GM23338 (cell line): ENCODE measurements at regions not wholly inside any gene's neighbourhood (a gene's known extent, or its start where the extent isn't known, plus 50 kb on each side); places are given as distances from the start of the nearest gene placed in this dataset.

Source experiments
- ATAC-seq: fragments of 200-7000 bp; cut with Tn5 transposase; 3 replicates; pipeline ENCODE4 v1.9.1; 2020
- DNase-seq: peaks from one replicate; pipeline ENCODE4 v3.0.0-alpha.2; 2015; ENCODE audit warnings: low spot score
- H2AFZ ChIP-seq: fragments of 200-600 bp; sonication (generic); 2 replicates; pipeline ENCODE4 v1.8.0; 2016; ENCODE audit warnings: antibody characterized with exemption, mild to moderate bottlenecking, moderate library complexity
- H3F3A ChIP-seq: fragments of 200-600 bp; sonication (generic); replicated peaks from 2 replicates; pipeline ENCODE4 v1.8.0; 2017; ENCODE audit warnings: antibody characterized with exemption, mixed run types, low read depth
- H3K27ac ChIP-seq: fragments of 200-600 bp; sonication (generic); 2 replicates; pipeline ENCODE4 v1.6.1; 2016; ENCODE audit warnings: low read depth
- H3K27me3 ChIP-seq: fragments of 200-600 bp; sonication (generic); 2 replicates; pipeline ENCODE4 v1.8.0; 2016; ENCODE audit warnings: mild to moderate bottlenecking, mixed run types, moderate library complexity; ENCODE audit not compliant: insufficient read depth
- H3K36me3 ChIP-seq: fragments of 200-600 bp; sonication (generic); 2 replicates; pipeline ENCODE4 v1.8.0; 2016; ENCODE audit warnings: mild to moderate bottlenecking; ENCODE audit not compliant: insufficient read depth
- H3K4me1 ChIP-seq: fragments of 200-600 bp; sonication (generic); 2 replicates; pipeline ENCODE4 v1.8.0; 2016; ENCODE audit warnings: mild to moderate bottlenecking, moderate library complexity; ENCODE audit not compliant: insufficient read depth
- H3K4me2 ChIP-seq: fragments of 200-600 bp; sonication (generic); 2 replicates; pipeline ENCODE4 v1.7.1; 2017; ENCODE audit warnings: mixed run types
- H3K4me3 ChIP-seq: fragments of 200-600 bp; sonication (generic); 2 replicates; pipeline ENCODE4 v1.6.1; 2016; ENCODE audit warnings: mixed run types
- H3K79me2 ChIP-seq: fragments of 200-600 bp; sonication (generic); replicated peaks from 2 replicates; pipeline ENCODE4 v1.8.0; 2017; ENCODE audit warnings: mild to moderate bottlenecking; ENCODE audit not compliant: insufficient read depth
- H3K9me2 ChIP-seq: fragments of 200-600 bp; sonication (generic); 2 replicates; pipeline ENCODE4 v1.8.0; 2017; ENCODE audit not compliant: insufficient read depth
- H4K20me1 ChIP-seq: fragments of 200-600 bp; sonication (generic); replicated peaks from 2 replicates; pipeline ENCODE4 v1.8.0; 2017; ENCODE audit warnings: mild to moderate bottlenecking; ENCODE audit not compliant: insufficient read depth
- H3K27ac Mint-ChIP-seq: 2 replicates; pipeline ENCODE4 v1.8.0; 2020; ENCODE audit warnings: inconsistent platforms, mild to moderate bottlenecking, moderate library complexity, mixed read lengths
- H3K27me3 Mint-ChIP-seq: 3 replicates; pipeline ENCODE4 v1.8.0; 2022; ENCODE audit warnings: low read depth, mild to moderate bottlenecking, moderate library complexity, mixed read lengths, inconsistent platforms; ENCODE audit not compliant: insufficient read depth, poor library complexity
- H3K36me3 Mint-ChIP-seq: 3 replicates; pipeline ENCODE4 v1.8.0; 2021; ENCODE audit warnings: low read depth, mild to moderate bottlenecking, inconsistent platforms, moderate library complexity, mixed read lengths
- H3K4me1 Mint-ChIP-seq: 3 replicates; pipeline ENCODE4 v1.8.0; 2020; ENCODE audit warnings: mild to moderate bottlenecking, inconsistent platforms, mixed read lengths
- H3K4me3 Mint-ChIP-seq: 3 replicates; pipeline ENCODE4 v1.8.0; 2021; ENCODE audit warnings: moderate library complexity, mild to moderate bottlenecking, inconsistent platforms, mixed read lengths
- H3K9me3 Mint-ChIP-seq: 3 replicates; pipeline ENCODE4 v1.8.0; 2020; ENCODE audit warnings: moderate library complexity, mild to moderate bottlenecking, inconsistent platforms, mixed read lengths
- EZH2phosphoT487 ChIP-seq: fragments of 200-600 bp; sonication (generic); IDR thresholded peaks from one replicate; pipeline ENCODE4 v1.8.1; 2018; ENCODE audit warnings: antibody characterized with exemption; ENCODE audit not compliant: unreplicated experiment
- JUNB ChIP-seq: IDR thresholded peaks from one replicate; pipeline ENCODE4 v1.6.1; 2016; ENCODE audit warnings: antibody characterized with exemption; ENCODE audit not compliant: unreplicated experiment
- STAT1 ChIP-seq: IDR thresholded peaks from one replicate; pipeline ENCODE4 v1.6.1; 2016; ENCODE audit warnings: antibody characterized with exemption; ENCODE audit not compliant: unreplicated experiment
- TF ChIP-seq, protein P1 (sequence below): IDR thresholded peaks from 2 replicates; pipeline ENCODE4 v1.6.1; 2016; ENCODE audit warnings: antibody characterized with exemption
- TF ChIP-seq, protein P2 (sequence below), 2 experiments: fragments of 200-600 bp in 1 of 2; sonication (generic) in 1 of 2; conservative IDR thresholded peaks; 2 replicates each; pipeline versions ENCODE4 v1.5.1 to v1.6.1; 2016 to 2017; ENCODE audit warnings: antibody characterized with exemption in 2 of 2, low read depth in 2 of 2, mild to moderate bottlenecking in 2 of 2, moderate library complexity in 1 of 2
- TF ChIP-seq, protein P3 (sequence below): IDR thresholded peaks from one replicate; pipeline ENCODE4 v1.6.1; 2018; ENCODE audit warnings: antibody characterized with exemption; ENCODE audit not compliant: unreplicated experiment

DNA sequence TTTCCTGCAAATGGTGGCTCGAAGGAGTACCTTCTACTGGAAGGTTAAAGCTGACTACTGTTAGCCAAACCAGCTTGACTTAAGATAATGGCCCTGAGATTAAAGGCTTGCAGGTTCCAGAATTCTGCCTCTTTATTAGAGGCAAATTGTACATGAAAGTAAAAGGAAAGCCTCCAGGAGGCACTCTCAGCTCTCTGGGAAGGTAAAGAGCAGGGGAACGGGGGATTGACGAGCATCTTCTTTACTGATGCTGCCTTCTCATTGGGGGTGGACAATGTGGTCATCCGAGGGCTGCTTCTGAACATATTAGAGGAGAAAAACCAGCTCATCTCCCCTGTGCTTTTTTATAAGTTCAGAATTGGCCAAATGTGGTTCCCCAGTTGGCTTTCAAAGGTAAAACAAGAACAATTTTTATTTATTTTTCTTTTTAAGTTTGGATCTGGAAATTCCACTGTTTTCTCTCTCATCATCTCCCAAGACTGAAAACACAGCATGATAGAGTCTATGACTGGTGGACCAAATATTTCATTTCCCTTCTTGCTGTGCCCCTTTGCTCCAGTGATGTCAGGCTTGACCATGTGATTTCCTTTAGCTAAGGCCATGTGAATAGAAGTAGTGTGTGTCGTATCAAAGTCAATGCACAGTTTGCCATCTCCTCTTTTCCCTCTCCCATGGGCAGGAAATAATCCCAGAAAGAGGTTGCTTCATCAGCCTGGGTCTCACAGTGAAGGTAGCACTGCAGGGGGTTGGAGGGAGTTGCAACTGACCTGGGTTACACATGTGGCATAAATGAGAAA lies 292.7 kb downstream of the PRDM2 start:
- TF ChIP-seq, protein P1, sequence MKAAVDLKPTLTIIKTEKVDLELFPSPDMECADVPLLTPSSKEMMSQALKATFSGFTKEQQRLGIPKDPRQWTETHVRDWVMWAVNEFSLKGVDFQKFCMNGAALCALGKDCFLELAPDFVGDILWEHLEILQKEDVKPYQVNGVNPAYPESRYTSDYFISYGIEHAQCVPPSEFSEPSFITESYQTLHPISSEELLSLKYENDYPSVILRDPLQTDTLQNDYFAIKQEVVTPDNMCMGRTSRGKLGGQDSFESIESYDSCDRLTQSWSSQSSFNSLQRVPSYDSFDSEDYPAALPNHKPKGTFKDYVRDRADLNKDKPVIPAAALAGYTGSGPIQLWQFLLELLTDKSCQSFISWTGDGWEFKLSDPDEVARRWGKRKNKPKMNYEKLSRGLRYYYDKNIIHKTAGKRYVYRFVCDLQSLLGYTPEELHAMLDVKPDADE, result no peak
- TF ChIP-seq, protein P2, sequence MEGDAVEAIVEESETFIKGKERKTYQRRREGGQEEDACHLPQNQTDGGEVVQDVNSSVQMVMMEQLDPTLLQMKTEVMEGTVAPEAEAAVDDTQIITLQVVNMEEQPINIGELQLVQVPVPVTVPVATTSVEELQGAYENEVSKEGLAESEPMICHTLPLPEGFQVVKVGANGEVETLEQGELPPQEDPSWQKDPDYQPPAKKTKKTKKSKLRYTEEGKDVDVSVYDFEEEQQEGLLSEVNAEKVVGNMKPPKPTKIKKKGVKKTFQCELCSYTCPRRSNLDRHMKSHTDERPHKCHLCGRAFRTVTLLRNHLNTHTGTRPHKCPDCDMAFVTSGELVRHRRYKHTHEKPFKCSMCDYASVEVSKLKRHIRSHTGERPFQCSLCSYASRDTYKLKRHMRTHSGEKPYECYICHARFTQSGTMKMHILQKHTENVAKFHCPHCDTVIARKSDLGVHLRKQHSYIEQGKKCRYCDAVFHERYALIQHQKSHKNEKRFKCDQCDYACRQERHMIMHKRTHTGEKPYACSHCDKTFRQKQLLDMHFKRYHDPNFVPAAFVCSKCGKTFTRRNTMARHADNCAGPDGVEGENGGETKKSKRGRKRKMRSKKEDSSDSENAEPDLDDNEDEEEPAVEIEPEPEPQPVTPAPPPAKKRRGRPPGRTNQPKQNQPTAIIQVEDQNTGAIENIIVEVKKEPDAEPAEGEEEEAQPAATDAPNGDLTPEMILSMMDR (conservative IDR thresholded peaks at IDR 0.05; ENCODE audit: low read depth in 2 of 2), result peak; percentile 42 to 54
- no peak overlapping the region for H3K4me3 ChIP-seq
- H3K9me2 ChIP-seq, result peaks cover 3% of the 10 kb centered on the region; the same call in 1 of the 2 replicates
- Mint-ChIP-seq H3K9me3 (peaks cover 28% of the 10 kb centered on the region), H3K36me3 (peaks cover 23% of the 10 kb centered on the region), H3K4me3 (no peak overlapping the region), H3K4me1 (peaks cover 3% of the 10 kb centered on the region; the same call in 1 of the 3 replicates), H3K27me3 (peaks cover 3% of the 10 kb centered on the region), H3K27ac (no peak overlapping the region)
- no peaks in the 10 kb centered on the region for H3K79me2 ChIP-seq
- H3K4me2 ChIP-seq, result no peak overlapping the region
- ATAC-seq (no peak), DNase-seq (peak; percentile 39)
- H3K4me1 ChIP-seq, result no peaks in the 10 kb centered on the region
- no peak overlapping the region for H3K27ac ChIP-seq
- H3F3A ChIP-seq, result no peaks in the 10 kb centered on the region
- no peak overlapping the region for H2AFZ ChIP-seq
- H3K27me3 ChIP-seq, result no peaks in the 10 kb centered on the region
- H4K20me1 ChIP-seq, result no peaks in the 10 kb centered on the region
- no peaks in the 10 kb centered on the region; the same call in 1 of the 2 replicates for H3K36me3 ChIP-seq

DNA sequence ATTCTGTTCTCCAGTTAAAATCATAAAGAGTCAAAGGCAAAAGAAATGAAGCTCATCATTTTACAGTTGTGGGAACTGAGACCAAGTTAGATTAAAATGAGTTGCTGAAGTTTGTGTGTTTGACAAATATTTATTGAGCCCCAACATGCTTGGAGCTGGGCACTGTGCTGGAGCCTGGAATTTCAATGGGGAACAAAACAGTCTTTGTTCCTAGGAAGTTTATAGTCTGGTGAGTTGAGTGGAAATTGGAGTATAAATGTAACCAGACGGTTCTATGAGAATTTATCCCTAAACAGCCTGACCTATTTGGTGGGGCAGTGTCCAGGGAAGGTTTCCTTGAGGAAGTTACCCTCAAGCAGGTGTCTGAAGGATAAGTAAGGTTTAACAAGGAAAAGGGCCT lies 294.4 kb downstream of the PRDM2 start:
- Histone ChIP-seq H3K27ac (no peak overlapping the region), H3K79me2 (no peaks in the 10 kb centered on the region), H3K4me2 (no peak overlapping the region), H3K27me3 (no peaks in the 10 kb centered on the region), H3K9me2 (peaks cover 3% of the 10 kb centered on the region; the same call in 1 of the 2 replicates), H2AFZ (no peak overlapping the region), H3K36me3 (no peaks in the 10 kb centered on the region; the same call in 1 of the 2 replicates), H3K4me3 (no peak overlapping the region), H3F3A (no peaks in the 10 kb centered on the region), H4K20me1 (no peaks in the 10 kb centered on the region), H3K4me1 (no peaks in the 10 kb centered on the region)
- Mint-ChIP-seq H3K4me3 (no peak overlapping the region), H3K4me1 (peaks cover 3% of the 10 kb centered on the region; the same call in 1 of the 3 replicates), H3K9me3 (peaks cover 42% of the 10 kb centered on the region), H3K36me3 (peaks cover 27% of the 10 kb centered on the region), H3K27ac (no peak overlapping the region), H3K27me3 (peaks cover 3% of the 10 kb centered on the region)
- no peak for ATAC-seq
- DNase-seq, result no peak
- TF ChIP-seq, protein P1, result no peak
- TF ChIP-seq EZH2phosphoT487 (no peak), STAT1 (no peak), JUNB (no peak)
- TF ChIP-seq, protein P3, sequence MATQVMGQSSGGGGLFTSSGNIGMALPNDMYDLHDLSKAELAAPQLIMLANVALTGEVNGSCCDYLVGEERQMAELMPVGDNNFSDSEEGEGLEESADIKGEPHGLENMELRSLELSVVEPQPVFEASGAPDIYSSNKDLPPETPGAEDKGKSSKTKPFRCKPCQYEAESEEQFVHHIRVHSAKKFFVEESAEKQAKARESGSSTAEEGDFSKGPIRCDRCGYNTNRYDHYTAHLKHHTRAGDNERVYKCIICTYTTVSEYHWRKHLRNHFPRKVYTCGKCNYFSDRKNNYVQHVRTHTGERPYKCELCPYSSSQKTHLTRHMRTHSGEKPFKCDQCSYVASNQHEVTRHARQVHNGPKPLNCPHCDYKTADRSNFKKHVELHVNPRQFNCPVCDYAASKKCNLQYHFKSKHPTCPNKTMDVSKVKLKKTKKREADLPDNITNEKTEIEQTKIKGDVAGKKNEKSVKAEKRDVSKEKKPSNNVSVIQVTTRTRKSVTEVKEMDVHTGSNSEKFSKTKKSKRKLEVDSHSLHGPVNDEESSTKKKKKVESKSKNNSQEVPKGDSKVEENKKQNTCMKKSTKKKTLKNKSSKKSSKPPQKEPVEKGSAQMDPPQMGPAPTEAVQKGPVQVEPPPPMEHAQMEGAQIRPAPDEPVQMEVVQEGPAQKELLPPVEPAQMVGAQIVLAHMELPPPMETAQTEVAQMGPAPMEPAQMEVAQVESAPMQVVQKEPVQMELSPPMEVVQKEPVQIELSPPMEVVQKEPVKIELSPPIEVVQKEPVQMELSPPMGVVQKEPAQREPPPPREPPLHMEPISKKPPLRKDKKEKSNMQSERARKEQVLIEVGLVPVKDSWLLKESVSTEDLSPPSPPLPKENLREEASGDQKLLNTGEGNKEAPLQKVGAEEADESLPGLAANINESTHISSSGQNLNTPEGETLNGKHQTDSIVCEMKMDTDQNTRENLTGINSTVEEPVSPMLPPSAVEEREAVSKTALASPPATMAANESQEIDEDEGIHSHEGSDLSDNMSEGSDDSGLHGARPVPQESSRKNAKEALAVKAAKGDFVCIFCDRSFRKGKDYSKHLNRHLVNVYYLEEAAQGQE, result no peak
